Thoracic aorta (tissue), 2 donors: ENCODE measurements at regions not wholly inside any gene's neighbourhood (a gene's known extent, or its start where the extent isn't known, plus 50 kb on each side); places are given as distances from the start of the nearest gene placed in this dataset.

Experiments
- ATAC-seq: fragments of 150-250 bp; one replicate; pipeline ENCODE4 v1.8.0; 2017; ENCODE audit warnings: low read depth; ENCODE audit not compliant: insufficient number of reproducible peaks, low FRiP score
- DNase-seq: peaks from one replicate; pipeline ENCODE4 v3.0.0-alpha.2; 2020; ENCODE audit warnings: low spot score
- H3K27ac ChIP-seq, 2 donors: fragments of 200-600 bp; sonication (generic); 1 replicate in 1 of 2; 2 replicates in 1 of 2; pipeline ENCODE4 v1.5.1; 2016; ENCODE audit warnings: mild to moderate bottlenecking in 2 of 2, moderate library complexity in 2 of 2
- H3K27me3 ChIP-seq: fragments of 200-600 bp; sonication (generic); replicated peaks from 2 replicates; pipeline ENCODE4 v1.6.0; 2016; ENCODE audit warnings: mild to moderate bottlenecking; ENCODE audit not compliant: insufficient read depth
- H3K36me3 ChIP-seq: fragments of 200-600 bp; sonication (generic); one replicate; pipeline ENCODE4 v1.5.1; 2016
- H3K4me1 ChIP-seq, 2 donors: fragments of 200-600 bp; sonication (generic); 1 replicate in 1 of 2; 2 replicates in 1 of 2; pipeline versions ENCODE4 v1.5.1 to v1.6.0; 2016; ENCODE audit warnings: low read depth in 2 of 2, mild to moderate bottlenecking in 1 of 2; ENCODE audit not compliant: control insufficient read depth in 1 of 2
- H3K4me3 ChIP-seq: fragments of 200-600 bp; sonication (generic); 2 replicates; pipeline ENCODE4 v1.5.1; 2016; ENCODE audit warnings: mild to moderate bottlenecking
- H3K9me3 ChIP-seq: fragments of 200-600 bp; sonication (generic); 2 replicates; pipeline ENCODE4 v1.5.1; 2016
- TF ChIP-seq, protein P1 (sequence below): fragments of 200-600 bp; sonication (generic); IDR thresholded peaks from one replicate; pipeline ENCODE4 v1.5.1; 2019; ENCODE audit warnings: antibody characterized with exemption

DNA sequence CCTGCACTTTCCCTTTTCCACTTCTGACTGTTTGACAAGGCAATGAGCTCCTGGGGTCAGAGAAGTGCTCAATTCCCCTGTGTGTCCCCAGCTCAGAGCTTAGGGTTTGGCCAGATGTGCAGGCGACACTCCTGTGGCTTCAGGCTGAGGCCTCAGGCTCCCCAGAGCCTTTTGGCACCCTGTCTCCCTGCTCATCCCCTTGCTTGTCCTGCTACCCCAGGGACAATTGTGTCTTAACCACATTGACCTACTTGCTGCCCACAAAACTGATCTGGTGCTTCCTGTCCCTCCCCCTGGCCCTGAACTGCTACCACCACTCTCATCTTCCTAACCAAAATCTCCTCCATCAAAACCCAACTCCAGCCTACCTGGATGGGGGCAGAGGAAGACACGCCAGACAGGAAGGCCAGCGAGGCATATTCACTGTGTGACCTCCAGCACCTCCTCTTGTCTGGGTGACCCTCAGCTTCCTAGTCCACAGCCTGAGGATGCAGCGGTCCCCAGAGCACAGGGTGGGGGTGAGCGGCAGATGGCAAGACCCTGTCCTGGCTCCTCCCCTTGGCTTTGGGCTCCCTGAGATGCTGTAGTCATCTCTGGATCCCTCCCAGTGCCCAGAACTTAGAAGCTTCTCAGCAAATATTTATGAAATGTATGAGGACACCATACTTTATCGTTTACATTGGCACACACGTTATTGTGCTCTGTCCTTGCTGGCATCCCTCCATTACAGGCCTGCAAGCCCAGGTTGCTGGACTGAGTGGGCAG, 98.9 kb upstream of the SLC6A6 start:
- H3K27me3 ChIP-seq, result no peaks in the 10 kb centered on the region
- H3K4me1 ChIP-seq, result no peaks in the 10 kb centered on the region
- no peak overlapping the region for H3K27ac ChIP-seq
- H3K4me3 ChIP-seq, result no peak overlapping the region
- ATAC-seq (no peak), DNase-seq (no peak)
- TF ChIP-seq, protein P1, sequence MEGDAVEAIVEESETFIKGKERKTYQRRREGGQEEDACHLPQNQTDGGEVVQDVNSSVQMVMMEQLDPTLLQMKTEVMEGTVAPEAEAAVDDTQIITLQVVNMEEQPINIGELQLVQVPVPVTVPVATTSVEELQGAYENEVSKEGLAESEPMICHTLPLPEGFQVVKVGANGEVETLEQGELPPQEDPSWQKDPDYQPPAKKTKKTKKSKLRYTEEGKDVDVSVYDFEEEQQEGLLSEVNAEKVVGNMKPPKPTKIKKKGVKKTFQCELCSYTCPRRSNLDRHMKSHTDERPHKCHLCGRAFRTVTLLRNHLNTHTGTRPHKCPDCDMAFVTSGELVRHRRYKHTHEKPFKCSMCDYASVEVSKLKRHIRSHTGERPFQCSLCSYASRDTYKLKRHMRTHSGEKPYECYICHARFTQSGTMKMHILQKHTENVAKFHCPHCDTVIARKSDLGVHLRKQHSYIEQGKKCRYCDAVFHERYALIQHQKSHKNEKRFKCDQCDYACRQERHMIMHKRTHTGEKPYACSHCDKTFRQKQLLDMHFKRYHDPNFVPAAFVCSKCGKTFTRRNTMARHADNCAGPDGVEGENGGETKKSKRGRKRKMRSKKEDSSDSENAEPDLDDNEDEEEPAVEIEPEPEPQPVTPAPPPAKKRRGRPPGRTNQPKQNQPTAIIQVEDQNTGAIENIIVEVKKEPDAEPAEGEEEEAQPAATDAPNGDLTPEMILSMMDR, result no peak
- no peaks in the 10 kb centered on the region for H3K36me3 ChIP-seq
- H3K9me3 ChIP-seq, result no peaks in the 10 kb centered on the region

DNA sequence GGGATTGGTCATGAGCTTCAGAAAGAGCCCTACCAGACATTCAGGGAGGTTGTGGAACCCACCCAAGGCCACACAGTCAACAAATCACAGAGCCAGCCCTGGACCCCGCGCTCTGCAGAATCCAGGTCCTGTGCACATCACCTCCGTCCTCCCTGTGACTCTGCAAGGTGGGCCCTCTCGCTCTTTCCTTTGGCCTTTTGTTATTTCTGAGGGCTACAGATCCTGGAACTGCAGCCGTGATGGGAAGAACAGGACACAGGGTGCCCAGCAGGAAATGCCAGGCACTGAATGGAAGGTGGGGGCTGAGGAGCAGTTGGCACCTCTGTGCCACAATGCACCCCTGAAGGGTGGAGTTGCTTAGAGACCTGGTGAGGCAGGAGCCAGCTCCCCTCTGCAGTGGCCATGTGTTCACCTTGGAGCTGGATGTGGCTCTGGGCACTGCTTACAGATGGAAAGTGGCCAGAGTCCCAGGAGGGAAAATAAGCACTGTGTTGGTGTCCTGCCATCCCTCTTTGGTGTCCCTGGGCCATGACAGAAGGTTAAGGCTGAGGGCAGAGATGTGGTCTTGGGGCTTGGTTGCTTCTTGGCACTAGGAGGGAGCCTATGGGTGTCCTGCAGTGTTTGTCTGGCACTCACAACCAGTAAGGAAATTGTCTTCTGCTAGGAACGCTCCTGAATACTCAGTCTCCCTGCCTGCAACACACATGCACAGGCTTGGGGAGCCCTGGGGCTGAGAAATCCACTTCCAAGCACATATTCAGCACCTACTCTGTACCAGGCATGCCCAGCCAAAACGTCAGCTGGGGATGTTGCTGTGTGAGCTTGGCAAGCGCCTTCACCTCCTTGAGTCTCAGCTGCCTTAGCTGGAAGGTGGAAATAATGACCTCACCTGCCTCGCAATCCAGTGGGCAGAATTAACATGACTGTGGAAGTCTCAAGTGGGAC, 98.0 kb upstream of the SLC6A6 start:
- ATAC-seq, result no peak
- no peaks in the 10 kb centered on the region for H3K9me3 ChIP-seq
- H3K27ac ChIP-seq, result no peak overlapping the region
- no peak overlapping the region for H3K4me3 ChIP-seq
- H3K4me1 ChIP-seq, result no peaks in the 10 kb centered on the region
- no peak for DNase-seq
- TF ChIP-seq, protein P1, result no peak
- H3K27me3 ChIP-seq, result no peaks in the 10 kb centered on the region
- no peaks in the 10 kb centered on the region for H3K36me3 ChIP-seq

DNA sequence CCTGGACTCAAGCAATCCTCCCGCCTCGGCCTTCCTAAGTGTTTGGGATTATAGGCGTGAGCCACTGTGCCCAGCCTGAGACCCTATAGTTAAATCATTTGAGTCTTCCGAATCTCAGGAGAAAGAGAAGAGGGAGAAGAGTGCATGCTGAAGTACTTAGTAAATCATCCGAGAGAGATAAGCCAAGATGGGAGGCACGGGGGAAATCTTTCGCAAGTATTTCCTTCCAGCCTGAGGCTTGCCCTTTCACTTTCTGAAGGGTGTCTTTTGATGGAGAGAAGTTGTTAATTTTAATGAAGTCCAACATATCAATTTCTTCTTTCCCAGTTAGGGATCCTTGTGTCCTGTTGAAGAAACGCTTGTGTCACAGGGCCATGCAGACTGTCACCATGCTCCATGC, 97.1 kb upstream of the SLC6A6 start:
- no peaks in the 10 kb centered on the region for H3K36me3 ChIP-seq
- ATAC-seq, result no peak
- H3K4me1 ChIP-seq, result no peaks in the 10 kb centered on the region
- no peaks in the 10 kb centered on the region for H3K9me3 ChIP-seq
- H3K4me3 ChIP-seq, result no peak overlapping the region
- no peak overlapping the region for H3K27ac ChIP-seq
- no peaks in the 10 kb centered on the region for H3K27me3 ChIP-seq
- no peak for DNase-seq
- TF ChIP-seq, protein P1, result no peak

DNA sequence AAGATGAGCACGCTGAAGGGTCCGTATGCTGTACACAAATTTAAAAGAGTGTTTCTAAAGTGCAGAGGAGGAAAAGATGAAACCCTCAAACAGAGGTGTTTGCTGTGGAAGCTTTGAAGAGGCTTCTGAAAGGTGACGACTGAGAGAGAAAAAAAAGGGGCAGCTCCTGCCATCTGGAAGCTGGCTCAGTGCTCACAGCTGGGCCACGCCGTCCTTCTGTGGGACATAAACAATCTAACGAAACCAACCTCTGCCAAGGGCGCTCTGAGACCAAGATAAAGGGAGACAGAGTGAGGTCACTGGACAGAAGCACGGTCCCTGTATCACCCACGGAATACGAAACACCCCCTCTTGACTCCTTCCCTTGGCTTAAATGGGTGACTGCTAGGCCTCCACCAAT, 96.3 kb upstream of the SLC6A6 start:
- H3K27me3 ChIP-seq, result no peaks in the 10 kb centered on the region
- H3K9me3 ChIP-seq, result no peaks in the 10 kb centered on the region
- H3K4me1 ChIP-seq, result no peaks in the 10 kb centered on the region
- no peaks in the 10 kb centered on the region for H3K36me3 ChIP-seq
- no peak overlapping the region for H3K27ac ChIP-seq
- ATAC-seq (no peak), DNase-seq (no peak)
- TF ChIP-seq, protein P1, result no peak
- no peak overlapping the region for H3K4me3 ChIP-seq

DNA sequence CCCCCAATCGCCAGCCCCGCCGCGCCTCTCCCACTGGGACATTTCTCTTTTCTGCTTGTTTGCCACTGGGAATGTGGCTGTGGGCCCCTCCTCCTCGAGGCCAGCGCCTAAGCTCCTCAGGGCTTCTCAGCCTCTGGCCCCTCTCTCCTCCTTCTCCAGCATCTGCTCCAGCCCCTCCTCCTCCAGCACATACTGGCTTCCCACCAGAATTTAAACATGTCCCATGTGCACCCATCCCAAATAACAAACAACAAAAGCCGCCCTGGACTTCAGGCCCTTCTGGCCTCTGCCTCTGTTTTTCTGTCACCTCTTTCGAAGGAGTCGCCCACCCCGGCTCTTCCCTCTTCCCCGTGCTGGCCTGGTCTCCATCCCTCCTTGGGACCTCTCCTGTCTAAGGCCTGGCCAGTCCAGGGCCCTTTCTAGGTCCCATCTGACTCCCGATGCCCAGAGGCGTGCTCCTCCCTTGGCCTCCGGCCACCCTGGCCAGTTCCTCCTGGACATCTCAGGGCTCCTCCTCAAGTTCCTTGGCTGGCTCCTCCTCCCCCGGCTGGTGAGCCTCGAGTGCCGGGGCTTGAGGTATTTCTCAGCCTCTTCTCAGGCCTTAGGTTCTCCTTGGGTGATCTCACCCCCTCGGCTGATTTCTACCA, 94.6 kb upstream of the SLC6A6 start:
- Histone ChIP-seq H3K27ac (no peak overlapping the region), H3K27me3 (no peaks in the 10 kb centered on the region), H3K4me3 (no peak overlapping the region), H3K9me3 (no peaks in the 10 kb centered on the region), H3K4me1 (no peaks in the 10 kb centered on the region), H3K36me3 (no peaks in the 10 kb centered on the region)
- ATAC-seq (no peak), DNase-seq (no peak)
- TF ChIP-seq, protein P1, result no peak
